Stimulated activated naive B cell treated with anti-CD40 and anti-IgM and Interleukin-4, amounts not matched to agents 10 μg/mL and 1 μg/mL and 100 μg/mL, for 72 hours (primary cell): ENCODE measurements at regions not wholly inside any gene's neighbourhood (a gene's known extent, or its start where the extent isn't known, plus 50 kb on each side); places are given as distances from the start of the nearest gene placed in this dataset.

Experiments used
- ATAC-seq, 2 donors: fragments of 150-1000 bp; cut with Tn5 transposase; replicated peaks; 2 replicates each; pipeline ENCODE4 v1.10.0; 2021; ENCODE audit warnings: moderate library complexity in 1 of 2
- DNase-seq: peaks from one replicate; pipeline ENCODE4 v3.0.0; 2021
- H3K27ac Mint-ChIP-seq: one replicate; pipeline ENCODE4 v1.8.0; 2022; ENCODE audit warnings: mild to moderate bottlenecking, mixed read lengths
- H3K27me3 Mint-ChIP-seq, 2 donors: one replicate each; pipeline ENCODE4 v1.8.0; 2022; ENCODE audit warnings: mixed read lengths in 2 of 2
- H3K36me3 Mint-ChIP-seq, 2 donors: one replicate each; pipeline ENCODE4 v1.8.0; 2022; ENCODE audit warnings: mixed read lengths in 2 of 2, mild to moderate bottlenecking in 1 of 2
- H3K4me1 Mint-ChIP-seq, 2 donors: one replicate each; pipeline ENCODE4 v1.8.0; 2022; ENCODE audit warnings: mixed read lengths in 2 of 2, mild to moderate bottlenecking in 1 of 2
- H3K4me3 Mint-ChIP-seq, 2 donors: one replicate each; pipeline ENCODE4 v1.8.0; 2022; ENCODE audit warnings: mild to moderate bottlenecking in 2 of 2, mixed read lengths in 2 of 2, moderate library complexity in 1 of 2
- H3K9me3 Mint-ChIP-seq, 2 donors: one replicate each; pipeline ENCODE4 v1.8.0; 2022; ENCODE audit warnings: mixed read lengths in 2 of 2, mild to moderate bottlenecking in 1 of 2

GRCh38 chr9:115216873-115217272, 98.9 kb upstream of the TNC start:
- ATAC-seq (peak in 1 of 2 donors; percentile 61), DNase-seq (no peak)
- H3K9me3 Mint-ChIP-seq: peaks cover 3 to 4% of the 10 kb centered on the region in 2 donors
- peaks cover 7 to 21% of the 10 kb centered on the region in 2 donors for H3K27me3 Mint-ChIP-seq
- H3K4me1 Mint-ChIP-seq: peaks cover 0 to 6% of the 10 kb centered on the region in 2 donors
- H3K4me3 Mint-ChIP-seq: no peak overlapping the region
- no peak overlapping the region for H3K27ac Mint-ChIP-seq
- H3K36me3 Mint-ChIP-seq: no peaks in the 10 kb centered on the region

- Mint-ChIP-seq H3K4me1 (peaks cover 0 to 4% of the 10 kb centered on the region in 2 donors), H3K27me3 (peaks cover 13 to 21% of the 10 kb centered on the region in 2 donors), H3K27ac (no peak overlapping the region), H3K9me3 (peaks cover 3 to 4% of the 10 kb centered on the region in 2 donors), H3K4me3 (no peak overlapping the region), H3K36me3 (no peaks in the 10 kb centered on the region)
- DNase-seq: no peak
- no peak for ATAC-seq
Observed at GRCh38 chr9:115220319-115221005, 102.5 kb upstream of the TNC start.

GRCh38 chr9:115223471-115223870, 105.5 kb upstream of the TNC start:
- ATAC-seq (no peak), DNase-seq (no peak)
- Mint-ChIP-seq H3K36me3 (no peaks in the 10 kb centered on the region), H3K27ac (no peak overlapping the region), H3K27me3 (peaks cover 6 to 7% of the 10 kb centered on the region in 2 donors), H3K4me3 (no peak overlapping the region), H3K9me3 (no peaks in the 10 kb centered on the region), H3K4me1 (no peaks in the 10 kb centered on the region)

GRCh38 chr9:115225459-115226116, 107.6 kb upstream of the TNC start:
- Mint-ChIP-seq H3K4me3 (no peak overlapping the region), H3K4me1 (no peaks in the 10 kb centered on the region), H3K27me3 (peaks cover 2 to 6% of the 10 kb centered on the region in 2 donors), H3K9me3 (peaks cover 0 to 2% of the 10 kb centered on the region in 2 donors), H3K27ac (no peak overlapping the region), H3K36me3 (no peaks in the 10 kb centered on the region)
- no peak for DNase-seq
- ATAC-seq: no peak

GRCh38 chr9:115226152-115226551, 108.2 kb upstream of the TNC start:
- no peak overlapping the region for H3K4me3 Mint-ChIP-seq

GRCh38 chr9:115229496-115229895, 111.5 kb upstream of the TNC start:
- H3K36me3 Mint-ChIP-seq: no peaks in the 10 kb centered on the region
- DNase-seq: no peak
- ATAC-seq: no peak
- H3K27ac Mint-ChIP-seq: no peak overlapping the region
- no peak overlapping the region for H3K4me3 Mint-ChIP-seq
- H3K9me3 Mint-ChIP-seq: peaks cover 0 to 2% of the 10 kb centered on the region in 2 donors
- H3K4me1 Mint-ChIP-seq: no peaks in the 10 kb centered on the region
- H3K27me3 Mint-ChIP-seq: peaks cover 6 to 7% of the 10 kb centered on the region in 2 donors

More at GRCh38 chr9:115226152-115226551, 108.2 kb upstream of the TNC start:
- Mint-ChIP-seq H3K4me1 (no peaks in the 10 kb centered on the region), H3K27ac (no peak overlapping the region), H3K9me3 (peaks cover 0 to 2% of the 10 kb centered on the region in 2 donors), H3K27me3 (peaks cover 0 to 6% of the 10 kb centered on the region in 2 donors), H3K36me3 (no peaks in the 10 kb centered on the region)
- no peak for DNase-seq
- ATAC-seq: no peak

- Mint-ChIP-seq H3K4me1 (no peaks in the 10 kb centered on the region), H3K9me3 (peaks cover 0 to 2% of the 10 kb centered on the region in 2 donors), H3K36me3 (no peaks in the 10 kb centered on the region), H3K27me3 (peaks cover 9 to 14% of the 10 kb centered on the region in 2 donors), H3K4me3 (no peak overlapping the region), H3K27ac (no peak overlapping the region)
- ATAC-seq (no peak), DNase-seq (no peak)
Observed at GRCh38 chr9:115230924-115231515, 113.1 kb upstream of the TNC start.

- Mint-ChIP-seq H3K36me3 (no peaks in the 10 kb centered on the region), H3K27me3 (peaks cover 13 to 16% of the 10 kb centered on the region in 2 donors), H3K4me1 (no peaks in the 10 kb centered on the region), H3K9me3 (peaks cover 0 to 2% of the 10 kb centered on the region in 2 donors), H3K27ac (no peak overlapping the region), H3K4me3 (no peak overlapping the region)
- DNase-seq: no peak
- ATAC-seq: no peak
Observed at GRCh38 chr9:115232181-115232774, 114.3 kb upstream of the TNC start.

GRCh38 chr9:115234094-115234493, 116.1 kb upstream of the TNC start:
- H3K4me1 Mint-ChIP-seq: no peaks in the 10 kb centered on the region
- H3K27ac Mint-ChIP-seq: no peak overlapping the region
- peaks cover 18 to 19% of the 10 kb centered on the region in 2 donors for H3K27me3 Mint-ChIP-seq
- ATAC-seq: no peak
- no peak for DNase-seq
- H3K9me3 Mint-ChIP-seq: peaks cover 0 to 6% of the 10 kb centered on the region in 2 donors
- H3K36me3 Mint-ChIP-seq: no peaks in the 10 kb centered on the region
- no peak overlapping the region for H3K4me3 Mint-ChIP-seq

- no peaks in the 10 kb centered on the region for H3K4me1 Mint-ChIP-seq
- no peaks in the 10 kb centered on the region for H3K36me3 Mint-ChIP-seq
- H3K9me3 Mint-ChIP-seq: peaks cover 0 to 6% of the 10 kb centered on the region in 2 donors
- ATAC-seq (no peak), DNase-seq (no peak)
- H3K4me3 Mint-ChIP-seq: no peak overlapping the region
- no peak overlapping the region for H3K27ac Mint-ChIP-seq
- peaks cover 24 to 26% of the 10 kb centered on the region in 2 donors for H3K27me3 Mint-ChIP-seq
Observed at GRCh38 chr9:115235221-115235620, 117.3 kb upstream of the TNC start.

- DNase-seq (no peak), ATAC-seq (no peak)
- no peaks in the 10 kb centered on the region for H3K36me3 Mint-ChIP-seq
- H3K4me3 Mint-ChIP-seq: no peak overlapping the region
- no peaks in the 10 kb centered on the region for H3K4me1 Mint-ChIP-seq
- no peak overlapping the region for H3K27ac Mint-ChIP-seq
- peaks cover 0 to 6% of the 10 kb centered on the region in 2 donors for H3K9me3 Mint-ChIP-seq
- H3K27me3 Mint-ChIP-seq: peaks cover 19 to 21% of the 10 kb centered on the region in 2 donors
Observed at GRCh38 chr9:115237385-115237998, 119.5 kb upstream of the TNC start.

- DNase-seq (no peak), ATAC-seq (no peak)
- Mint-ChIP-seq H3K27ac (no peak overlapping the region), H3K27me3 (peaks cover 20 to 21% of the 10 kb centered on the region in 2 donors), H3K4me3 (no peak overlapping the region), H3K9me3 (peaks cover 8 to 13% of the 10 kb centered on the region in 2 donors), H3K36me3 (no peaks in the 10 kb centered on the region), H3K4me1 (no peaks in the 10 kb centered on the region)
Observed at GRCh38 chr9:115240676-115241075, 122.7 kb upstream of the TNC start.

GRCh38 chr9:115241641-115242040, 123.7 kb upstream of the TNC start:
- Mint-ChIP-seq H3K4me3 (no peak overlapping the region), H3K27me3 (peaks cover 16 to 19% of the 10 kb centered on the region in 2 donors), H3K4me1 (no peaks in the 10 kb centered on the region)

GRCh38 chr9:115249488-115249887, 131.5 kb upstream of the TNC start:
- Mint-ChIP-seq H3K9me3 (peaks cover 0 to 2% of the 10 kb centered on the region in 2 donors), H3K4me3 (no peak overlapping the region), H3K36me3 (no peaks in the 10 kb centered on the region), H3K27me3 (no peaks in the 10 kb centered on the region), H3K27ac (no peak overlapping the region), H3K4me1 (no peaks in the 10 kb centered on the region)
- ATAC-seq (no peak), DNase-seq (no peak)

More at GRCh38 chr9:115241641-115242040, 123.7 kb upstream of the TNC start:
- no peak overlapping the region for H3K27ac Mint-ChIP-seq
- peaks cover 8 to 13% of the 10 kb centered on the region in 2 donors for H3K9me3 Mint-ChIP-seq
- ATAC-seq (no peak), DNase-seq (no peak)
- H3K36me3 Mint-ChIP-seq: no peaks in the 10 kb centered on the region
